ENCODE measurements at regions not wholly inside any gene's neighbourhood (a gene's known extent, or its start where the extent isn't known, plus 50 kb on each side); places are given as distances from the start of the nearest gene placed in this dataset.

DNA sequence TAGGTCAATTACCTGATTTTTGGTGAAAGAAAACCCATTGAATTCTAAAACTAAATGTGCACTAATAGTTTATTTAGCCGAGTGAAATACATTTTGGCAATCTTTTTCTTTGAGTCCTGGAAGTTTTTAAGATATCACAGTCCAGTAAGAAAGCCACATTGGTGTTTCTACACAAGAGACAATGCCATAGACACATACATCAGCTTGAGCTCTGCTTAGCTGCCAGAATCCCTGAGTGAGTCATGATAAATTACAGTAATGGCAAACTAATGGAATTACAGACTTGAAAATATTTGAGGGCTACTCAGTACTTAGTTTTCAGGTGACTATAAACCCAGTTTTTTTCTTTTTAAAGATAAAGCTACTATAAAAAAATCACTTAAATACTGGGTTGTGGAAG, 155.4 kb downstream of the OR4C45 start:
- TF ChIP-seq, protein P1, sequence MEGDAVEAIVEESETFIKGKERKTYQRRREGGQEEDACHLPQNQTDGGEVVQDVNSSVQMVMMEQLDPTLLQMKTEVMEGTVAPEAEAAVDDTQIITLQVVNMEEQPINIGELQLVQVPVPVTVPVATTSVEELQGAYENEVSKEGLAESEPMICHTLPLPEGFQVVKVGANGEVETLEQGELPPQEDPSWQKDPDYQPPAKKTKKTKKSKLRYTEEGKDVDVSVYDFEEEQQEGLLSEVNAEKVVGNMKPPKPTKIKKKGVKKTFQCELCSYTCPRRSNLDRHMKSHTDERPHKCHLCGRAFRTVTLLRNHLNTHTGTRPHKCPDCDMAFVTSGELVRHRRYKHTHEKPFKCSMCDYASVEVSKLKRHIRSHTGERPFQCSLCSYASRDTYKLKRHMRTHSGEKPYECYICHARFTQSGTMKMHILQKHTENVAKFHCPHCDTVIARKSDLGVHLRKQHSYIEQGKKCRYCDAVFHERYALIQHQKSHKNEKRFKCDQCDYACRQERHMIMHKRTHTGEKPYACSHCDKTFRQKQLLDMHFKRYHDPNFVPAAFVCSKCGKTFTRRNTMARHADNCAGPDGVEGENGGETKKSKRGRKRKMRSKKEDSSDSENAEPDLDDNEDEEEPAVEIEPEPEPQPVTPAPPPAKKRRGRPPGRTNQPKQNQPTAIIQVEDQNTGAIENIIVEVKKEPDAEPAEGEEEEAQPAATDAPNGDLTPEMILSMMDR (IDR thresholded peaks at IDR 0.05 in 4 of 5, conservative IDR thresholded peaks at IDR 0.05 in 1 of 5): no peak
- TF ChIP-seq POLR2A (IDR thresholded peaks at IDR 0.05): no peak

All from gastrocnemius medialis (tissue), 4 donors.